Amniotic epithelial cell (primary cell): ENCODE measurements at regions not wholly inside any gene's neighbourhood (a gene's known extent, or its start where the extent isn't known, plus 50 kb on each side); places are given as distances from the start of the nearest gene placed in this dataset.

Experiments used
- DNase-seq: peaks from one replicate; pipeline ENCODE4 v3.0.0-alpha.2; 2010; ENCODE audit warnings: low read depth

GRCh38 chr13:34416971-34417380 lies 525.1 kb upstream of the NBEA start:
- peak; percentile 63 for DNase-seq

GRCh38 chr13:34417896-34418295 lies 524.2 kb upstream of the NBEA start:
- DNase-seq = no peak

- DNase-seq = no peak
These were observed 523.0 kb upstream of the NBEA start for GRCh38 chr13:34419025-34419424.

GRCh38 chr13:34419755-34420154 lies 522.3 kb upstream of the NBEA start:
- no peak for DNase-seq

GRCh38 chr13:34420702-34421346 lies 521.2 kb upstream of the NBEA start:
- no peak for DNase-seq

- no peak for DNase-seq
These were observed 520.7 kb upstream of the NBEA start for GRCh38 chr13:34421347-34421719.

- DNase-seq = no peak
These were observed 520.1 kb upstream of the NBEA start for GRCh38 chr13:34421858-34422475.

- no peak for DNase-seq
These were observed 519.1 kb upstream of the NBEA start for GRCh38 chr13:34422956-34423355.

- no peak for DNase-seq
These were observed 516.6 kb upstream of the NBEA start for GRCh38 chr13:34425327-34425949.

GRCh38 chr13:34428911-34429310 lies 513.2 kb upstream of the NBEA start:
- no peak for DNase-seq

- DNase-seq = peak; percentile 83
These were observed 511.8 kb upstream of the NBEA start for GRCh38 chr13:34430294-34430693.

GRCh38 chr13:34431827-34432581 lies 510.1 kb upstream of the NBEA start:
- DNase-seq = no peak

- DNase-seq = peak; percentile 75
These were observed 506.7 kb upstream of the NBEA start for GRCh38 chr13:34435338-34435737.

GRCh38 chr13:34437873-34438272 lies 504.2 kb upstream of the NBEA start:
- peak; percentile 74 for DNase-seq

GRCh38 chr13:34452831-34453230 lies 489.2 kb upstream of the NBEA start:
- no peak for DNase-seq

GRCh38 chr13:34458756-34459715 lies 483.0 kb upstream of the NBEA start:
- DNase-seq = no peak

- no peak for DNase-seq
These were observed 482.2 kb upstream of the NBEA start for GRCh38 chr13:34459856-34460255.

- peak; percentile 24 for DNase-seq
These were observed 479.2 kb upstream of the NBEA start for GRCh38 chr13:34462843-34463242.

GRCh38 chr13:34464011-34464410 lies 478.1 kb upstream of the NBEA start:
- DNase-seq = peak; percentile 7

GRCh38 chr13:34465423-34465922 lies 476.6 kb upstream of the NBEA start:
- no peak for DNase-seq

GRCh38 chr13:34466301-34466700 lies 475.8 kb upstream of the NBEA start:
- no peak for DNase-seq
